IgD-negative memory B cell (primary cell): ENCODE measurements at regions not wholly inside any gene's neighbourhood (a gene's known extent, or its start where the extent isn't known, plus 50 kb on each side); places are given as distances from the start of the nearest gene placed in this dataset.

Source experiments
- H3K27ac Mint-ChIP-seq, 3 donors: one replicate each; pipeline ENCODE4 v1.8.0; 2020 to 2022; ENCODE audit warnings: mild to moderate bottlenecking in 3 of 3, mixed read lengths in 3 of 3, moderate library complexity in 1 of 3
- H3K27me3 Mint-ChIP-seq: one replicate; pipeline ENCODE4 v1.8.0; 2021; ENCODE audit warnings: mixed read lengths
- H3K36me3 Mint-ChIP-seq: one replicate; pipeline ENCODE4 v1.8.0; 2020; ENCODE audit warnings: mild to moderate bottlenecking, mixed read lengths
- H3K4me1 Mint-ChIP-seq, 3 donors: one replicate each; pipeline ENCODE4 v1.8.0; 2020 to 2022; ENCODE audit warnings: mixed read lengths in 3 of 3, mild to moderate bottlenecking in 1 of 3
- H3K4me3 Mint-ChIP-seq, 4 donors: one replicate each; pipeline ENCODE4 v1.8.0; 2020 to 2022; ENCODE audit warnings: mild to moderate bottlenecking in 4 of 4, mixed read lengths in 4 of 4, moderate library complexity in 3 of 4
- H3K9me3 Mint-ChIP-seq, 3 donors: one replicate each; pipeline ENCODE4 v1.8.0; 2020 to 2021; ENCODE audit warnings: mixed read lengths in 3 of 3, mild to moderate bottlenecking in 1 of 3

DNA sequence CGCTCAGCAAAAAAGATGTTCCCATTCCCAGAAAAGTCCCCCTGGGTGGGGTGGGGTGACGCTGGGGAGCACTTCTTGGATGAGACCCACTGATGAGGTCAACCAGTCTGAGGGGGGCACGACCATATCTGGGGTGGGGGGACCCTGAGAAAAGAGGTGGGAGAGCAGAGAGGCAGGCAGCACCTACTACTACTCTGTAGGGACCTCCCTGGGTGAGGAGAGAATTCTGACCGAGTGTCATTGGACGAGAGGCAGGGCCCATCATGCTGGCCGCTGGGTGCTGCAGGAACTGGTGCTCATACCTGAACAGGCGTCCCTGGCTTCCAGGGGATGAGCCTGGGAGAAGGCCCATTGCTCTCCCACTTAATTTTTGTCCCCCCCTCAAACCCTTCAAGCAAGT, 158.8 kb downstream of the KLF13 start:
- Mint-ChIP-seq H3K9me3 (no peaks in the 10 kb centered on the region), H3K27me3 (peaks cover 15% of the 10 kb centered on the region), H3K4me1 (peaks cover 7 to 25% (median 15%) of the 10 kb centered on the region in 3 donors), H3K4me3 (peak overlapping the region in 3 of 4 donors; percentile 40 to 96 (median 47)), H3K27ac (no peak overlapping the region), H3K36me3 (no peaks in the 10 kb centered on the region)

DNA sequence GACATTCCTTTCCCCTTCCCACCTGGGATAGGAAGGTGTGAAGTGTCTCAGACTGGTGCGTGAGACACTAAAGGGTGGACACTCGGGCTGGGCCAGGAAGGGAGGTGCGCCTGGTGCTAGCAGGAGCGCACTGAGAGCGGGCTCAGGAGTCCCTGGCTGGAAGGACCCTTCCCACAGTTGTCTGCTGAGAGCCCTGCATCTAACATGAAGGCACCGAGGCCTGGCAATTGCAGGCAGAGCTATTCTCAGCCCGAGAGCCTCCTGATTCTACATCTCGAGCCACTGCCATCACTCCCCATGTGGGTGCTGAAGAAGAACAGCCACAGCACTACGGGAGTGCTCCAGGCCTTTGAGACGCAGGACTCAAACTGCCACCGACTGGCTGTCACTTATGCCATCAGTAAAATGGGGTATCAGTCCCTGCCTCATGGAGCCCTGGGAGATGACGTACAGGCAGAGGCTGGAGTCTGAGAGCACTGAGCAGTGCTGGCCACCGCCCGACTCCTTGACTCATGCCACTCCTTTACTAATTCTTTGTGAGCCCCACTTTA, 159.4 kb downstream of the KLF13 start:
- peak overlapping the region in 2 of 4 donors; percentile 40 to 47 for H3K4me3 Mint-ChIP-seq
- H3K27me3 Mint-ChIP-seq = peaks cover 14% of the 10 kb centered on the region
- no peaks in the 10 kb centered on the region for H3K36me3 Mint-ChIP-seq
- no peaks in the 10 kb centered on the region for H3K9me3 Mint-ChIP-seq
- H3K4me1 Mint-ChIP-seq = peaks cover 7 to 25% (median 15%) of the 10 kb centered on the region in 3 donors
- H3K27ac Mint-ChIP-seq = no peak overlapping the region

DNA sequence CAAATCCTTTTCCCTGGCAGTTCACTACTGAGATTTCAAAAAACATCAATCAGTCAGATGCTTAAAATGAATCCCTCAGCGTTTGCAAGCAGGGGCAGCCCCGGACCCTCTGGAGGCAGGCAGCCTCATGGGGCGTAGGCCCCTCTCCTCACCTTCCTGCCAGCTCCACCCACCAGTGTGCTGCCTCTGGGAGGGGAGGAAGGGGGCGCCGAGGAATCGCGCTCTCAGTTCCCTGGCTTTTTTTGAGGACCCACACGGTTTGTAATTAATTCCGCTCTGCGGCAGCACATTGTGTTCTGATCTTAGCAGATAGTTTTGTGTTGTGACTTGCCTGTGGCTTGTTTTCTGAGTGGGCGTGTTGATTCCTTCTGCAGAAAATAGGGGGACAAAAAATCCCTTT, 159.9 kb downstream of the KLF13 start:
- H3K36me3 Mint-ChIP-seq = no peaks in the 10 kb centered on the region
- H3K27me3 Mint-ChIP-seq = peaks cover 14% of the 10 kb centered on the region
- peaks cover 7 to 25% (median 15%) of the 10 kb centered on the region in 3 donors for H3K4me1 Mint-ChIP-seq
- H3K27ac Mint-ChIP-seq = no peak overlapping the region
- no peak overlapping the region for H3K4me3 Mint-ChIP-seq
- peaks cover 0 to 5% (median 0%) of the 10 kb centered on the region in 3 donors for H3K9me3 Mint-ChIP-seq

DNA sequence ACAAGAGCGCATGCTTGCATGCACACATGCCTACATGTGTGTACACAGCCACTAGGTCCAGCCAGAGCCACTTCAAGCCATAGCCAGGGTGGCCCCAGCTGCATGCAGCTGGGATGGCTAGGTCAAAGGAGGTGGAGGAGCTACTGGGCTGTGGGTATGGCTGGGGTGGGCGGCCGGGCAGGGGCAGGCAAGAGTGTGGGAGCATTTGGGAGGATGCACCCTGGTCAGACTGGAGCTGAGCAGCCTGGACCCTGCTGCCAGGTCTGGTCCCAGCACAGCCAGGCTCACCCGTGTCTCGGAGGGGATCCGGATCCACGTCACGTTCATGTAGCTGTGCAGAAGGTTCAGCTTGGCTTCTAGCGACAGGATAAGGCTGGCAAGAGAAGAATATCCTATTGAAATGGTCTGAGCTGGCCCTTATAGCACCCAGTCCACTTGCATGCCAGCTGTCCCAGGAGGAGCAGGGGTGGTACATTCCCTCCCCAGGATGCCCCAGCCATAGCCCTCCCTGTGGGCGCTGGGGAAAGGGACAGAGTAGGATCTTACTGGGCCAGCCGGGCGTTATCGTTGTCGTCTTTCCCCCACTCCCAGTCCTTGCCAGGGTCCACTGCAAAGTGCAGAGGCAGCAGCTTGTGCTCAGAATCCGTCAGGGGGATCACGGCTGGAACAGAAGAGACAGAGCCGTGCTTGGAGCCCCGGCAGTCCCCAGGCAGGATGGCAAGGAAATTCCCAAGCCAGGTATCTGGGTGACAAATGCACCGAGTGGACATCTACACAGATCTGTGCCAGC, 160.5 kb downstream of the KLF13 start:
- H3K4me1 Mint-ChIP-seq = peaks cover 7 to 25% (median 15%) of the 10 kb centered on the region in 3 donors
- peaks cover 11% of the 10 kb centered on the region for H3K27me3 Mint-ChIP-seq
- no peak overlapping the region for H3K4me3 Mint-ChIP-seq
- no peak overlapping the region for H3K27ac Mint-ChIP-seq
- peaks cover 0 to 9% (median 3%) of the 10 kb centered on the region in 3 donors for H3K9me3 Mint-ChIP-seq
- H3K36me3 Mint-ChIP-seq = no peaks in the 10 kb centered on the region

DNA sequence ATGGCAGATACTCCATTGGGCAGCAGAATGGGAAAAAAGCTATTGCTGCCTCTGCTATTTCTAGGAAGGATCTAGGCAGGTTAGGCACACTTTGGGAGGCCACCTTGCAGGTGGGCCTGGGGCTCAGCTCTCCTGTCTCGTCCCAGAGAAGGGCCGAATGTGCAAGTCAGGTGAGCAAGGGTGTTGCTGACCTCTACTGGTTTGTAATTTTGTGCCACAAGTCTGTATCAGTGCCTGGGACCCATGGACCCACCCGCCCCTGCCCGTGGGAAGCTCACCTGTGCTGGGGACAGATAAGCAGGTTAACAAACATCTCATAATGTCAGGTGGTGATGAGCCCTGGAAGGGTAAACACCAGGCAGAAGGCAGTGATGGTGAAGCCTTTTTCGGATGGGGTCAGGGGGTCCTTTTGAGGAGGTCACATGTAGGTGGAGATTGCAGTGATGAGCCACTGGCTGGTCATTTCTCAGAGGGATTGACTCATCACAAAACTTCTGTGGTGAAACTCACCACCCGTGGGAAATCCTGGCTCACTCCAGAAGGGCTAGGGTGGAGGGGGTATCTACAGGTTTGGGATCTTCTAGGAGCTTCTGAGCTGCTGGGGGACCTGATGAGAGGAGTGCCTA, 161.3 kb downstream of the KLF13 start:
- H3K27ac Mint-ChIP-seq = peak overlapping the region in 2 of 3 donors; percentile 61 to 82
- H3K27me3 Mint-ChIP-seq = peaks cover 6% of the 10 kb centered on the region
- peak overlapping the region in 1 of 4 donors; percentile 79 for H3K4me3 Mint-ChIP-seq
- peaks cover 7 to 24% (median 15%) of the 10 kb centered on the region in 3 donors for H3K4me1 Mint-ChIP-seq
- no peaks in the 10 kb centered on the region for H3K36me3 Mint-ChIP-seq
- peaks cover 2 to 9% (median 3%) of the 10 kb centered on the region in 3 donors for H3K9me3 Mint-ChIP-seq

DNA sequence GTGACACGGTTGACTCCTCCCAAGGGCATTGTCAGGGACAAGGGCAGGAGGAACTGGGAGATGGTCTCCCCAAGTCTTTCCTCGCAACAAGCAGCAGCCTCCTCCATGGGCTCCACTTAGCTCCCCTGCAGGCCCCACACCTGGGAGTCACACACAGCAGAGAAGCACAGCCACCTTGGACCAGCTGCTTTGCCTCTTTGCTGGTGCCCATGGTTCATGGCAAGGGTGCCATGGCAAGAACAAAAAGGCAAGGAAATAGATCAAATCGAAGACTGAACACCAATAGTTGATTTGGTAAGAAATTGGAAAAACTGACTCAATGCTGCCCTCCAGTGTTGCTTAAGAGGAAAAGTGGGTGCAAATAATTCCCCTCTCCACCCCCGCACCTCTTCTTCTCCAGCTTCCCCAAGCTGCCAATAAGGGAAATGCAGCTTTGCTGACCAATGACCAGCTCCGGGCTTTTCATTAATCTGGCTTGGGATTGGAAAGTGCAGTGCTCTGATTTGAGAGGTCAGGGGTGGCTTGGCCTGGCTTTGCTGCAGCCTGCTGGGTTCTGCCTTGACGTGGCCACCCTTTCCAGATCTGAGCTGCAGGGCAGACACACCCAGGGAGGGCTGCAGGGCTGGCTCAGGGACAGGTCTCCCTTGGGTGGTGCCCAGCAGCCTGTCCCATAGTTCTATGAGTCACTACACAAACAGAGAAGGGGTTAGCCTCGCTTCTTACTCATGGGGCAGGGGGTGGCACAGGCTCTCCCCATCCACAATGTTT, 162.0 kb downstream of the KLF13 start:
- H3K9me3 Mint-ChIP-seq = peaks cover 2 to 9% (median 3%) of the 10 kb centered on the region in 3 donors
- H3K27me3 Mint-ChIP-seq = peaks cover 5% of the 10 kb centered on the region
- H3K27ac Mint-ChIP-seq = peak overlapping the region in 2 of 3 donors; percentile 61 to 82
- H3K4me1 Mint-ChIP-seq = peaks cover 8 to 23% (median 14%) of the 10 kb centered on the region in 3 donors
- no peaks in the 10 kb centered on the region for H3K36me3 Mint-ChIP-seq
- peak overlapping the region in 1 of 4 donors; percentile 79 for H3K4me3 Mint-ChIP-seq

DNA sequence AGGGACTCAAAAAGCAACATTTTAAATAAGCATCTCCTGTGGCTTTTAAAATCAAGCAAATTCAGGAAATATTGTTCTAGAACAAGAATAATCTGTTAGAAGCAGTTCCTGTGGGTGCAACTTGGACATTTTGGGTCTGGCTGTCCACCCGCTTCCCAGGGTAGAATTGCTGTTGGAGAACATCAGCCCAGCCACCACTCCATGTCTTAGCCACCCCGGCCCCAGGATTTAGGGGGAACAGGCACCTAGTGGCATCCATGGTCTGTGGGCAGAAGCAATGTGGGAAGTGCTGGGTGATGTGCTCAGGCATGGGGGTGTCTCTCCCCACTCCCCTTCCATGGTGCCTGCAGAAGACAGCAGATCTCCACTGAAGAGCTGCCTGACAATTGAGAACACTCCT, 162.6 kb downstream of the KLF13 start:
- H3K9me3 Mint-ChIP-seq = peaks cover 2 to 9% (median 3%) of the 10 kb centered on the region in 3 donors
- H3K36me3 Mint-ChIP-seq = no peaks in the 10 kb centered on the region
- no peak overlapping the region for H3K27ac Mint-ChIP-seq
- H3K27me3 Mint-ChIP-seq = peaks cover 4% of the 10 kb centered on the region
- H3K4me1 Mint-ChIP-seq = peaks cover 13 to 22% (median 14%) of the 10 kb centered on the region in 3 donors
- H3K4me3 Mint-ChIP-seq = no peak overlapping the region

DNA sequence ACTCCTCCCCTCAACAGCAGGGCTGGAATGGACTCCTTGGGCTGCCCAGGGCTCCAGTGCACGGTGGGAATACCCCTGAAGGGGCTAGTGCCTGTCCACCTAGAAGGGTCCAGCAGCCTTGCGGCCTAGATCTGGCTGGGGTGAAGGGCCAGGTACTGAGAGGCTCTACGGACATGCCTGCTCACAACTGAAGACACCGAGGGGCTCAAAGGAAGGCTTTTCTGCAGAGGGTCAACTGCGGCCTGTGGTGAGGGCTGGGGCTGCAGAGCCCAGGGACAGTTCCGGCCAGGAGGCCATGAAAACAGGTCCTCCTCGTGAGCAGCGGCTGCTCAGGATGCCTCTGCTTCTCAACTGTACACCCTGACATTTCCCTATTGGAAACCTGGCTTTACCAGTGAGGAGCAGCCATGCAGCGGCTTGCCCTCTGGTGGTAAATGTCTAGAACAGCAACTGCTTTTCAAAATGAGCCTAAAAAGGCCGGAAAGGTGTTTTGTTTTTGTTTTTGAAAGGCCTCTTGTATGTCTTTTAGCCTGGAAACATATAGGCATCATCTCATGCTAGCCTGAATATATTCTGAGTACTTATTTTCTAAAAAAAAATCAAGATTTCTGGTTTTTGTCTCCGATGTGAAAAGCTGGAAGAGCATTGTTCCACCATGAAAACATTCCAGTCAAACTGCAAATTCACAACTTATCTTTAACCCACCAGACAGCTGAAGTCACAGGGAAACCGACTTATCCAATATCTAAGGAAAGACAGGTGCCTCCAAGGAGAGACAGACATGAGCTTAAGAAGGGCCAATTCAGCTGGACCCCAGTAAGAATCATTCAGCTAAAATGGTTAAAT, 163.4 kb downstream of the KLF13 start:
- Mint-ChIP-seq H3K4me3 (peak overlapping the region in 2 of 4 donors; percentile 22 to 47), H3K9me3 (peaks cover 2 to 9% (median 3%) of the 10 kb centered on the region in 3 donors), H3K36me3 (no peaks in the 10 kb centered on the region), H3K4me1 (peaks cover 13 to 21% (median 14%) of the 10 kb centered on the region in 3 donors), H3K27me3 (no peaks in the 10 kb centered on the region), H3K27ac (no peak overlapping the region)

DNA sequence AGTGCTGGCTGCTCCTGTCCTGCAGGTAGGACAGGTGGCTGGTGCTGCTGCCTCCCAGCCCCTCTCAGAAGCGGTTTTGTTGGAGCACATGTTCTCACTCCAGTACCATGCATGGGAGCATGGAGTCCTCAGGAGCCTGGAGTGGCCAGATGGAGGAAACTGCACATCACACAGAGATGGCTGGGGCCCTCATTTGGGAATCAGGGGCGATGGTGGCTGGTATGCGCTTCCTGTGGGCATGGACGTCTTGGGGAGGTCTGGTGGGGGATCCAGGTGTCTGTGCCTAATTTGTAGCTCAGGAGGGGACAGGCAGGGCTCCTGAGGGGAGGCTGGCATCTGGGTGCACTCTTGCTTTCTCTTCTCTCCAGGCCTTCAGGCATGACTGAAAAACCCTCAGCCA, 168.2 kb downstream of the KLF13 start:
- H3K4me1 Mint-ChIP-seq = peaks cover 3 to 6% (median 6%) of the 10 kb centered on the region in 3 donors
- no peaks in the 10 kb centered on the region for H3K36me3 Mint-ChIP-seq
- H3K27ac Mint-ChIP-seq = no peak overlapping the region
- H3K9me3 Mint-ChIP-seq = peaks cover 2 to 9% (median 3%) of the 10 kb centered on the region in 3 donors
- peaks cover 3% of the 10 kb centered on the region for H3K27me3 Mint-ChIP-seq
- H3K4me3 Mint-ChIP-seq = no peak overlapping the region

DNA sequence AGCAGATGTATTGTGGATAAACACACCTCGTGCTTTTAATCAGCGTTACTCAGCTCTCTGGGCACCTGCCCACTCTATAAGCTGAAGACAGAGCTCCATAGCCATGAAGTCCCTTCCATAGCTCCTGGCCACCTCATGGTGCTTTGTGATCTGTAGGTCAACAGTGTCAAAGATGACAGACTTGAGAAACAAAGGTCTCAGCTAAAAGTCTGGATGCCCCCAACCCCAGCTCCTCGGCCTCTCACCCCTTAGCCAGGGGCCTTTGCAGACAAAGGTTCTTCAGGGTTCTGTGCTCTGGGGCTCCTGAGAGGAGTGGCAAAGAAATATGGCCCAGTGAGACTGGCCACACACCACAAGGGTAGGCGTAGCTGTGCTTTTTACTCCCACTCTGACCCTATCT, 168.6 kb downstream of the KLF13 start:
- Mint-ChIP-seq H3K27me3 (peaks cover 3% of the 10 kb centered on the region), H3K9me3 (peaks cover 2 to 9% (median 3%) of the 10 kb centered on the region in 3 donors), H3K4me3 (no peak overlapping the region), H3K4me1 (peaks cover under 1 to 6% (median 1%) of the 10 kb centered on the region in 3 donors), H3K36me3 (no peaks in the 10 kb centered on the region), H3K27ac (no peak overlapping the region)

DNA sequence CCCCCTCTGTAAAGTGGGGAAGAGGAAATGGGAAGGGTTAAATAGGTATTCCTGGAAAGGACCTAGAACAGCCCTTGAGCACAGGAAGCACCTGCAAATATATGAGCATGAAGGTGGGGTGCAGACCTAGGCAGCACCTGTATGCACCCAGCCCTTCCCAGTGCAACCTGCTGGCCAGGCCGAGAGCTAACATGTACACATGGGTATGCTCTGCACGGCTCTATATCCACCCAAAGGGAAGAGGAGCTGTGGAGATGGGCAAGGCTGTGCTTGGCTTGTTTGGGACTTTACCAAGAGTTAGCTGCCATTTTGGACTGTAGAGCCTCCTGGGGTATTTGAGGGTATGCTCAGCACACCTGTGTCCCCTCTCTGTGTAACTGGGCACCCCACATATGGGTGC, 171.2 kb downstream of the KLF13 start:
- Mint-ChIP-seq H3K27me3 (peaks cover 4% of the 10 kb centered on the region), H3K4me3 (no peak overlapping the region), H3K9me3 (no peaks in the 10 kb centered on the region), H3K4me1 (peaks cover 0 to 6% (median 0%) of the 10 kb centered on the region in 3 donors), H3K27ac (no peak overlapping the region), H3K36me3 (no peaks in the 10 kb centered on the region)

DNA sequence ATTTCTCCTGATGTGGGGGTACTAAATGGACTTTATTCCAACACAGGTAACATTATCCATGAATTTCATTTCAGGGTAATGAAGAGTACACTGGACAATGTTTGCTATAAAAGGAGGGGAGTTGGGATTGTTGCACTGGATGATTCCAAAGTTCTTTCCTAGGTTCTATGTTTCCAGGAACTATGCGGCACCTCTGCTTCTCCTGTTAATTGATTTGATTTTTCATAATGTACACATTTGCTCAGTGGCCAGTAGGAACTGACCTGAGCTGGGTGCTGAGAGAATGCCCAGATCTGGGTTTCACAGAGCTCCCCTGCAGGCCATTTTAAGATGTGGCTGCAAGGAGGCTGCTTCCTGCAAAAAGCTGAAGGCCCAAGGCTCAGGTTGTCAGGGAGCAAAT, 171.7 kb downstream of the KLF13 start:
- Mint-ChIP-seq H3K4me3 (no peak overlapping the region), H3K27ac (no peak overlapping the region), H3K27me3 (peaks cover 6% of the 10 kb centered on the region), H3K4me1 (peaks cover 0 to 6% (median 0%) of the 10 kb centered on the region in 3 donors), H3K36me3 (no peaks in the 10 kb centered on the region), H3K9me3 (no peaks in the 10 kb centered on the region)

DNA sequence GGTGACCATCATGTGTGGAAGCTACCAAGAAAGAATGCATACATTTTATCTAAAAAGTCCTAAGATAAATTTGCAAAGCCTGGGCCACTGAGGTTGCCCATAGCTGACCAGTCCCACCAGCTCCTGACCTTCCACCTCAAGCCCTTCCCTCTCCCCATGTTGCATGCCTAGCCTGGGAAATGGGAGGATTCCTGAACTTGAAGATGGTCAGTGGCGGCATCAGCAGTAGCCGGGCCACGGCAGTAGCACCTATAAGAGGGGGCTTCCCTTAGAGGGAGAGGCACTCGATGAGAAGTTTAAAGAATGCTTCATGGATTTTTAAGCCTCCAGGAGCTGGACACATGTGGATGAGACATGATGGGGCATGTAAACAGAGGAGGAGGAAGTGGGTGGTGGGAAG, 172.1 kb downstream of the KLF13 start:
- Mint-ChIP-seq H3K27ac (no peak overlapping the region), H3K36me3 (no peaks in the 10 kb centered on the region), H3K9me3 (no peaks in the 10 kb centered on the region), H3K4me1 (peaks cover 0 to 3% (median 2%) of the 10 kb centered on the region in 3 donors), H3K4me3 (no peak overlapping the region), H3K27me3 (peaks cover 6% of the 10 kb centered on the region)
